ENCODE measurements at regions not wholly inside any gene's neighbourhood (a gene's known extent, or its start where the extent isn't known, plus 50 kb on each side); places are given as distances from the start of the nearest gene placed in this dataset.

GRCh38 chr20:36092398-36093024 lies 62.0 kb upstream of the EPB41L1 start (continued):
- TF ChIP-seq NR3C1 (CRISPR knock-in tag; conservative IDR thresholded peaks at IDR 0.05; ENCODE audit: low read depth) (no peak), ZNF121 (CRISPR knock-in tag; IDR thresholded peaks at IDR 0.05) (no peak), RORB (CRISPR knock-in tag; IDR thresholded peaks at IDR 0.05) (no peak), NR2C2 (CRISPR knock-in tag; IDR thresholded peaks at IDR 0.05) (no peak), ETV6 (CRISPR knock-in tag; IDR thresholded peaks at IDR 0.05) (no peak)
- TF ChIP-seq, protein P1, sequence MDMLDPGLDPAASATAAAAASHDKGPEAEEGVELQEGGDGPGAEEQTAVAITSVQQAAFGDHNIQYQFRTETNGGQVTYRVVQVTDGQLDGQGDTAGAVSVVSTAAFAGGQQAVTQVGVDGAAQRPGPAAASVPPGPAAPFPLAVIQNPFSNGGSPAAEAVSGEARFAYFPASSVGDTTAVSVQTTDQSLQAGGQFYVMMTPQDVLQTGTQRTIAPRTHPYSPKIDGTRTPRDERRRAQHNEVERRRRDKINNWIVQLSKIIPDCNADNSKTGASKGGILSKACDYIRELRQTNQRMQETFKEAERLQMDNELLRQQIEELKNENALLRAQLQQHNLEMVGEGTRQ (CRISPR knock-in tag; IDR thresholded peaks at IDR 0.05) = no peak
- TF ChIP-seq, protein P2, sequence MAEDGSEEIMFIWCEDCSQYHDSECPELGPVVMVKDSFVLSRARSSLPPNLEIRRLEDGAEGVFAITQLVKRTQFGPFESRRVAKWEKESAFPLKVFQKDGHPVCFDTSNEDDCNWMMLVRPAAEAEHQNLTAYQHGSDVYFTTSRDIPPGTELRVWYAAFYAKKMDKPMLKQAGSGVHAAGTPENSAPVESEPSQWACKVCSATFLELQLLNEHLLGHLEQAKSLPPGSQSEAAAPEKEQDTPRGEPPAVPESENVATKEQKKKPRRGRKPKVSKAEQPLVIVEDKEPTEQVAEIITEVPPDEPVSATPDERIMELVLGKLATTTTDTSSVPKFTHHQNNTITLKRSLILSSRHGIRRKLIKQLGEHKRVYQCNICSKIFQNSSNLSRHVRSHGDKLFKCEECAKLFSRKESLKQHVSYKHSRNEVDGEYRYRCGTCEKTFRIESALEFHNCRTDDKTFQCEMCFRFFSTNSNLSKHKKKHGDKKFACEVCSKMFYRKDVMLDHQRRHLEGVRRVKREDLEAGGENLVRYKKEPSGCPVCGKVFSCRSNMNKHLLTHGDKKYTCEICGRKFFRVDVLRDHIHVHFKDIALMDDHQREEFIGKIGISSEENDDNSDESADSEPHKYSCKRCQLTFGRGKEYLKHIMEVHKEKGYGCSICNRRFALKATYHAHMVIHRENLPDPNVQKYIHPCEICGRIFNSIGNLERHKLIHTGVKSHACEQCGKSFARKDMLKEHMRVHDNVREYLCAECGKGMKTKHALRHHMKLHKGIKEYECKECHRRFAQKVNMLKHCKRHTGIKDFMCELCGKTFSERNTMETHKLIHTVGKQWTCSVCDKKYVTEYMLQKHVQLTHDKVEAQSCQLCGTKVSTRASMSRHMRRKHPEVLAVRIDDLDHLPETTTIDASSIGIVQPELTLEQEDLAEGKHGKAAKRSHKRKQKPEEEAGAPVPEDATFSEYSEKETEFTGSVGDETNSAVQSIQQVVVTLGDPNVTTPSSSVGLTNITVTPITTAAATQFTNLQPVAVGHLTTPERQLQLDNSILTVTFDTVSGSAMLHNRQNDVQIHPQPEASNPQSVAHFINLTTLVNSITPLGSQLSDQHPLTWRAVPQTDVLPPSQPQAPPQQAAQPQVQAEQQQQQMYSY (CRISPR knock-in tag; IDR thresholded peaks at IDR 0.05) = no peak
- TF ChIP-seq, protein P3, sequence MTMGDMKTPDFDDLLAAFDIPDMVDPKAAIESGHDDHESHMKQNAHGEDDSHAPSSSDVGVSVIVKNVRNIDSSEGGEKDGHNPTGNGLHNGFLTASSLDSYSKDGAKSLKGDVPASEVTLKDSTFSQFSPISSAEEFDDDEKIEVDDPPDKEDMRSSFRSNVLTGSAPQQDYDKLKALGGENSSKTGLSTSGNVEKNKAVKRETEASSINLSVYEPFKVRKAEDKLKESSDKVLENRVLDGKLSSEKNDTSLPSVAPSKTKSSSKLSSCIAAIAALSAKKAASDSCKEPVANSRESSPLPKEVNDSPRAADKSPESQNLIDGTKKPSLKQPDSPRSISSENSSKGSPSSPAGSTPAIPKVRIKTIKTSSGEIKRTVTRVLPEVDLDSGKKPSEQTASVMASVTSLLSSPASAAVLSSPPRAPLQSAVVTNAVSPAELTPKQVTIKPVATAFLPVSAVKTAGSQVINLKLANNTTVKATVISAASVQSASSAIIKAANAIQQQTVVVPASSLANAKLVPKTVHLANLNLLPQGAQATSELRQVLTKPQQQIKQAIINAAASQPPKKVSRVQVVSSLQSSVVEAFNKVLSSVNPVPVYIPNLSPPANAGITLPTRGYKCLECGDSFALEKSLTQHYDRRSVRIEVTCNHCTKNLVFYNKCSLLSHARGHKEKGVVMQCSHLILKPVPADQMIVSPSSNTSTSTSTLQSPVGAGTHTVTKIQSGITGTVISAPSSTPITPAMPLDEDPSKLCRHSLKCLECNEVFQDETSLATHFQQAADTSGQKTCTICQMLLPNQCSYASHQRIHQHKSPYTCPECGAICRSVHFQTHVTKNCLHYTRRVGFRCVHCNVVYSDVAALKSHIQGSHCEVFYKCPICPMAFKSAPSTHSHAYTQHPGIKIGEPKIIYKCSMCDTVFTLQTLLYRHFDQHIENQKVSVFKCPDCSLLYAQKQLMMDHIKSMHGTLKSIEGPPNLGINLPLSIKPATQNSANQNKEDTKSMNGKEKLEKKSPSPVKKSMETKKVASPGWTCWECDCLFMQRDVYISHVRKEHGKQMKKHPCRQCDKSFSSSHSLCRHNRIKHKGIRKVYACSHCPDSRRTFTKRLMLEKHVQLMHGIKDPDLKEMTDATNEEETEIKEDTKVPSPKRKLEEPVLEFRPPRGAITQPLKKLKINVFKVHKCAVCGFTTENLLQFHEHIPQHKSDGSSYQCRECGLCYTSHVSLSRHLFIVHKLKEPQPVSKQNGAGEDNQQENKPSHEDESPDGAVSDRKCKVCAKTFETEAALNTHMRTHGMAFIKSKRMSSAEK (CRISPR knock-in tag; IDR thresholded peaks at IDR 0.05; ENCODE audit: borderline replicate concordance) = no peak

- Mint-ChIP-seq H3K4me1 (peaks cover 47% of the 10 kb centered on the region), H3K36me3 (no peaks in the 10 kb centered on the region), H3K27me3 (ENCODE audit: low read depth) (peaks cover 92% of the 10 kb centered on the region), H3K4me3 (peak overlapping the region; percentile 85), H3K27ac (no peak overlapping the region), H3K9me3 (no peaks in the 10 kb centered on the region)
- ChIA-PET CTCF (interaction anchor here (1.5 to 5.0 kb wide), 6 partner anchors 28 to 139 kb away, joined by 4 to 31 read pairs (median 8); partner anchors contain the start of gene SCAND1), POLR2A (no interaction called here)
- ATAC-seq (no peak), DNase-seq (ENCODE audit: low spot score) (no peak)
- TF ChIP-seq FOXP1 (CRISPR knock-in tag; IDR thresholded peaks at IDR 0.05; ENCODE audit: borderline replicate concordance) (0 out of 2 replicates have a peak, but pooled peaks have one; percentile 13), PREB (CRISPR knock-in tag; IDR thresholded peaks at IDR 0.05; ENCODE audit: borderline replicate concordance) (no peak), ZNF317 (CRISPR knock-in tag; IDR thresholded peaks at IDR 0.05; ENCODE audit: borderline replicate concordance, low read depth) (no peak), ZBTB43 (CRISPR knock-in tag; IDR thresholded peaks at IDR 0.05) (peak; percentile 98), TEAD1 (CRISPR knock-in tag; IDR thresholded peaks at IDR 0.05) (no peak)
- TF ChIP-seq, protein P4, sequence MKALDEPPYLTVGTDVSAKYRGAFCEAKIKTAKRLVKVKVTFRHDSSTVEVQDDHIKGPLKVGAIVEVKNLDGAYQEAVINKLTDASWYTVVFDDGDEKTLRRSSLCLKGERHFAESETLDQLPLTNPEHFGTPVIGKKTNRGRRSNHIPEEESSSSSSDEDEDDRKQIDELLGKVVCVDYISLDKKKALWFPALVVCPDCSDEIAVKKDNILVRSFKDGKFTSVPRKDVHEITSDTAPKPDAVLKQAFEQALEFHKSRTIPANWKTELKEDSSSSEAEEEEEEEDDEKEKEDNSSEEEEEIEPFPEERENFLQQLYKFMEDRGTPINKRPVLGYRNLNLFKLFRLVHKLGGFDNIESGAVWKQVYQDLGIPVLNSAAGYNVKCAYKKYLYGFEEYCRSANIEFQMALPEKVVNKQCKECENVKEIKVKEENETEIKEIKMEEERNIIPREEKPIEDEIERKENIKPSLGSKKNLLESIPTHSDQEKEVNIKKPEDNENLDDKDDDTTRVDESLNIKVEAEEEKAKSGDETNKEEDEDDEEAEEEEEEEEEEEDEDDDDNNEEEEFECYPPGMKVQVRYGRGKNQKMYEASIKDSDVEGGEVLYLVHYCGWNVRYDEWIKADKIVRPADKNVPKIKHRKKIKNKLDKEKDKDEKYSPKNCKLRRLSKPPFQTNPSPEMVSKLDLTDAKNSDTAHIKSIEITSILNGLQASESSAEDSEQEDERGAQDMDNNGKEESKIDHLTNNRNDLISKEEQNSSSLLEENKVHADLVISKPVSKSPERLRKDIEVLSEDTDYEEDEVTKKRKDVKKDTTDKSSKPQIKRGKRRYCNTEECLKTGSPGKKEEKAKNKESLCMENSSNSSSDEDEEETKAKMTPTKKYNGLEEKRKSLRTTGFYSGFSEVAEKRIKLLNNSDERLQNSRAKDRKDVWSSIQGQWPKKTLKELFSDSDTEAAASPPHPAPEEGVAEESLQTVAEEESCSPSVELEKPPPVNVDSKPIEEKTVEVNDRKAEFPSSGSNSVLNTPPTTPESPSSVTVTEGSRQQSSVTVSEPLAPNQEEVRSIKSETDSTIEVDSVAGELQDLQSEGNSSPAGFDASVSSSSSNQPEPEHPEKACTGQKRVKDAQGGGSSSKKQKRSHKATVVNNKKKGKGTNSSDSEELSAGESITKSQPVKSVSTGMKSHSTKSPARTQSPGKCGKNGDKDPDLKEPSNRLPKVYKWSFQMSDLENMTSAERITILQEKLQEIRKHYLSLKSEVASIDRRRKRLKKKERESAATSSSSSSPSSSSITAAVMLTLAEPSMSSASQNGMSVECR (CRISPR knock-in tag; IDR thresholded peaks at IDR 0.05; ENCODE audit: borderline replicate concordance) = no peak
- TF ChIP-seq, protein P5, sequence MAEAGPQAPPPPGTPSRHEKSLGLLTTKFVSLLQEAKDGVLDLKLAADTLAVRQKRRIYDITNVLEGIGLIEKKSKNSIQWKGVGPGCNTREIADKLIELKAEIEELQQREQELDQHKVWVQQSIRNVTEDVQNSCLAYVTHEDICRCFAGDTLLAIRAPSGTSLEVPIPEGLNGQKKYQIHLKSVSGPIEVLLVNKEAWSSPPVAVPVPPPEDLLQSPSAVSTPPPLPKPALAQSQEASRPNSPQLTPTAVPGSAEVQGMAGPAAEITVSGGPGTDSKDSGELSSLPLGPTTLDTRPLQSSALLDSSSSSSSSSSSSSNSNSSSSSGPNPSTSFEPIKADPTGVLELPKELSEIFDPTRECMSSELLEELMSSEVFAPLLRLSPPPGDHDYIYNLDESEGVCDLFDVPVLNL (CRISPR knock-in tag; IDR thresholded peaks at IDR 0.05; ENCODE audit: borderline replicate concordance, low read depth) = no peak
Measured at GRCh38 chr20:36093025-36093803, 61.3 kb upstream of the EPB41L1 start.

Data from WTC11 (cell line).